ENCODE measurements at regions not wholly inside any gene's neighbourhood (a gene's known extent, or its start where the extent isn't known, plus 50 kb on each side); places are given as distances from the start of the nearest gene placed in this dataset.

GRCh38 chr13:97520061-97520460 is 86.1 kb downstream of the RAP2A start:
- TF ChIP-seq CTCF (IDR thresholded peaks at IDR 0.05) = no peak
- H3K4me1 ChIP-seq = no peaks in the 10 kb centered on the region
- intact Hi-C loops (cut with DNase I) = no loop called here
- no peaks in the 10 kb centered on the region for H3K9me3 ChIP-seq
- H3K27me3 ChIP-seq = no peaks in the 10 kb centered on the region
- no peak overlapping the region for H3K4me3 ChIP-seq
- FAIRE-seq (no peak), DNase-seq (no peak), ATAC-seq (no peak)
- H3K36me3 ChIP-seq = no peaks in the 10 kb centered on the region
- 61 to 68% methylated on average over 1 of the region's 1 CpG for WGBS, 2 donors
- H3K27ac ChIP-seq = no peak overlapping the region

GRCh38 chr13:97520866-97521265 is 86.9 kb downstream of the RAP2A start:
- Histone ChIP-seq H3K4me1 (no peaks in the 10 kb centered on the region), H3K4me3 (no peak overlapping the region), H3K9me3 (no peaks in the 10 kb centered on the region), H3K27ac (no peak overlapping the region), H3K36me3 (no peaks in the 10 kb centered on the region), H3K27me3 (no peaks in the 10 kb centered on the region)
- intact Hi-C loops (cut with DNase I) = no loop called here
- TF ChIP-seq CTCF (IDR thresholded peaks at IDR 0.05) = no peak
- ATAC-seq (no peak), FAIRE-seq (no peak), DNase-seq (no peak)
- 71 to 79% methylated on average over 2 of the region's 2 CpGs for WGBS, 2 donors

GRCh38 chr13:97521726-97522125 is 87.8 kb downstream of the RAP2A start:
- ATAC-seq (no peak), FAIRE-seq (no peak), DNase-seq (no peak)
- Histone ChIP-seq H3K27ac (no peak overlapping the region), H3K9me3 (no peaks in the 10 kb centered on the region), H3K36me3 (no peaks in the 10 kb centered on the region), H3K4me3 (no peak overlapping the region), H3K4me1 (no peaks in the 10 kb centered on the region), H3K27me3 (no peaks in the 10 kb centered on the region)
- TF ChIP-seq CTCF (IDR thresholded peaks at IDR 0.05) = no peak
- 56 to 65% methylated on average over 2 of the region's 2 CpGs for WGBS, 2 donors
- intact Hi-C loops (cut with DNase I) = no loop called here

GRCh38 chr13:97522243-97522642 is 88.3 kb downstream of the RAP2A start:
- H3K4me1 ChIP-seq = no peaks in the 10 kb centered on the region
- no peak overlapping the region for H3K27ac ChIP-seq
- H3K36me3 ChIP-seq = no peaks in the 10 kb centered on the region
- DNase-seq (no peak), ATAC-seq (no peak), FAIRE-seq (no peak)
- WGBS, 2 donors = 57 to 65% methylated on average over 2 of the region's 2 CpGs
- intact Hi-C loops (cut with DNase I) = no loop called here
- no peaks in the 10 kb centered on the region for H3K27me3 ChIP-seq
- H3K9me3 ChIP-seq = no peaks in the 10 kb centered on the region
- H3K4me3 ChIP-seq = no peak overlapping the region
- no peak for TF ChIP-seq CTCF (IDR thresholded peaks at IDR 0.05)

- H3K4me3 ChIP-seq = no peak overlapping the region
- ATAC-seq = no peak
- H3K36me3 ChIP-seq = no peaks in the 10 kb centered on the region
- TF ChIP-seq CTCF (IDR thresholded peaks at IDR 0.05) = no peak
- intact Hi-C loops (cut with DNase I) = no loop called here
- DNase-seq = no peak
- H3K27ac ChIP-seq = no peak overlapping the region
- no peaks in the 10 kb centered on the region for H3K9me3 ChIP-seq
- H3K27me3 ChIP-seq = no peaks in the 10 kb centered on the region
- FAIRE-seq = no peak
- WGBS, 2 donors = 64 to 72% methylated on average over 2 of the region's 2 CpGs
- no peaks in the 10 kb centered on the region for H3K4me1 ChIP-seq
These were observed 92.6 kb downstream of the RAP2A start for GRCh38 chr13:97526556-97526955.

Measured in pancreas (tissue), 10 donors.